Large intestine (tissue), 3 donors: ENCODE measurements at regions not wholly inside any gene's neighbourhood (a gene's known extent, or its start where the extent isn't known, plus 50 kb on each side); places are given as distances from the start of the nearest gene placed in this dataset.

Experiments used
- DNase-seq, 2 donors: peaks; one replicate each; pipeline versions ENCODE4 v3.0.0 to v3.0.0-alpha.2; 2013
- H3K27ac ChIP-seq: one replicate; pipeline ENCODE4 v1.5.1; 2013; ENCODE audit warnings: low read length
- H3K27me3 ChIP-seq: 2 replicates; pipeline ENCODE4 v1.6.1; 2013; ENCODE audit warnings: low read length; ENCODE audit not compliant: control insufficient read depth, insufficient read depth
- H3K36me3 ChIP-seq: 2 replicates; pipeline ENCODE4 v1.6.1; 2013; ENCODE audit warnings: low read length; ENCODE audit not compliant: control insufficient read depth, insufficient read depth
- H3K4me1 ChIP-seq: one replicate; pipeline ENCODE4 v1.6.1; 2013; ENCODE audit warnings: low read length; ENCODE audit not compliant: control insufficient read depth, insufficient read depth
- H3K4me3 ChIP-seq: one replicate; pipeline ENCODE4 v1.5.1; 2013; ENCODE audit warnings: low read length
- H3K9me3 ChIP-seq: one replicate; pipeline ENCODE4 v1.6.1; 2013; ENCODE audit warnings: mild to moderate bottlenecking, low read depth, low read length, moderate library complexity; ENCODE audit not compliant: control insufficient read depth
- WGBS: methylation state at CpG from one replicate; pipeline ENCODE4 v1.1.5; 2013; ENCODE audit warnings: low lambda C conversion rate; ENCODE audit not compliant: insufficient coverage; 5-methylcytosine and 5-hydroxymethylcytosine counted together

GRCh38 chr12:4822572-4822971, 87.1 kb upstream of the KCNA1 start:
- peaks cover 9% of the 10 kb centered on the region for H3K27me3 ChIP-seq
- H3K27ac ChIP-seq: no peak overlapping the region
- H3K4me1 ChIP-seq: no peaks in the 10 kb centered on the region
- no peaks in the 10 kb centered on the region for H3K9me3 ChIP-seq
- WGBS: no CpG with 5 or more reads among the region's 11 CpGs
- H3K36me3 ChIP-seq: no peaks in the 10 kb centered on the region
- DNase-seq: no peak
- no peak overlapping the region for H3K4me3 ChIP-seq

- Histone ChIP-seq H3K9me3 (no peaks in the 10 kb centered on the region), H3K4me3 (no peak overlapping the region), H3K27ac (no peak overlapping the region), H3K36me3 (no peaks in the 10 kb centered on the region), H3K4me1 (no peaks in the 10 kb centered on the region), H3K27me3 (peaks cover 16% of the 10 kb centered on the region)
- 80% methylated on average over 2 of the region's 8 CpGs for WGBS
- DNase-seq: no peak
Observed at GRCh38 chr12:4824380-4824779, 85.3 kb upstream of the KCNA1 start.

DNA sequence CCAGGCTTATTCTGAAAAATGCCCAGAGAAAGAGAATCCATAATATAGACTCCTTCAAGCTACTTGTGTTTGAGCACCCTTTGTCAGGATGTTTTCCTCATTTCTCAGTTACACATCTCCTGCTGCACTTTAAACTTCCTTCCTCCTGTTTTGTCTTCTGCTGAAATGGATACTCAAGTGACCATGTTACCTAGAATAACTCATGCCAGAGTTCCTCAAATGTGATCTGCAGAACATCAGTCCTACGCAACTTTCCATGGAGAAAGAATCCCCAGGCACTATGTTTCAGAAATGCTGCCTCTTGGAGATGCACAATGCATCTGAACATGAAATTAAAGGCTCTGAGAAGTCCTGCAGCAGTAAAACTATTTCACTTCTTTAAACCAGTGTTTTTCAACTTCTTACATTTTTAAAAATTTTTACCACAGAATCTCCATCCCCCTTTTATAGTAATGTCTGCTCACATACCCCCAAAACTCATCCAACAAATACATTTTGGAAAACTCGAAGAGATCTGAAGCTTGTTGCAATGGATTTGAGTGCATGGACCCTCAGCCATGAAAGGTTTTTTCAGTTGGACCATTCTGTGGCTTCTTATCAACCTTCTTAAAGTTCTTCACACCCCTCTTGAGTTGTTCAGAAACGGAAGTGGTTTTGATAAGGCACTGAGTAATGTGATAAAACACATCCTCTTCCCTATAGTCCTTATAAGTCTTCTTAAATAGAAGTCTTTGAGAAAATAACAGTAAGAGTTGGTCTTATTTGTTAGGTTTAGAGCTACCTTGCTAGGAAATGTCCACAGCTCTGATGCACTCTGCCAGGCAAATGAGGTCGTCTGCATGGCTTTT, 84.5 kb upstream of the KCNA1 start:
- peaks cover 22% of the 10 kb centered on the region for H3K27me3 ChIP-seq
- H3K4me1 ChIP-seq: no peaks in the 10 kb centered on the region
- no peak overlapping the region for H3K4me3 ChIP-seq
- H3K9me3 ChIP-seq: no peaks in the 10 kb centered on the region
- WGBS: no CpG with 5 or more reads among the region's 4 CpGs
- no peak overlapping the region for H3K27ac ChIP-seq
- DNase-seq: no peak
- no peaks in the 10 kb centered on the region for H3K36me3 ChIP-seq

DNA sequence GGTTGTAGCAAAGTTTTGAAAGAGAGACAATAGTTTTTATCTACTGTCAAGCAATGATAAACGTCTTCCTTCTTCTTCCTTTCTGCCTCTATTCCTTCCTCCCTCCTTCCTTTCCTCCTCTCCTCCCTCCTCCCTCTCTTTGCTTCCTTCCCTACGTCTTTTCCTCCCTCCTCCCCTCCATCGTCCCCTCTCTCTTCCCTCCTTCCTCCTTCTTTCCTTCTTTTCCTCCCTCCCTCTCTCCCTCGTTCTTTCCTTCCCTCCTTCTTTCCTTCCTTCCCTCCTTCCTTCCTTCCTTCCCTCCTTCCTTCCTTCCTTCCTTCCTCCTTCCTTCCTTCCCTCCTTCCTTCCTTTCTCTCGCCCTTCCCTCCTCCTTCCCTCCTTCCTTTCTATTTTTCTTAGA, 82.8 kb upstream of the KCNA1 start:
- no peak for DNase-seq
- no peaks in the 10 kb centered on the region for H3K36me3 ChIP-seq
- no peak overlapping the region for H3K4me3 ChIP-seq
- 79% methylated on average over 5 of the region's 5 CpGs for WGBS
- no peaks in the 10 kb centered on the region for H3K9me3 ChIP-seq
- H3K4me1 ChIP-seq: no peaks in the 10 kb centered on the region
- peaks cover 36% of the 10 kb centered on the region for H3K27me3 ChIP-seq
- H3K27ac ChIP-seq: no peak overlapping the region

- Histone ChIP-seq H3K36me3 (no peaks in the 10 kb centered on the region), H3K27me3 (peaks cover 36% of the 10 kb centered on the region), H3K4me3 (no peak overlapping the region), H3K27ac (no peak overlapping the region), H3K9me3 (no peaks in the 10 kb centered on the region), H3K4me1 (no peaks in the 10 kb centered on the region)
- WGBS: 75% methylated on average over 1 of the region's 4 CpGs
- DNase-seq: no peak
Observed at GRCh38 chr12:4828176-4828575, 81.5 kb upstream of the KCNA1 start.

DNA sequence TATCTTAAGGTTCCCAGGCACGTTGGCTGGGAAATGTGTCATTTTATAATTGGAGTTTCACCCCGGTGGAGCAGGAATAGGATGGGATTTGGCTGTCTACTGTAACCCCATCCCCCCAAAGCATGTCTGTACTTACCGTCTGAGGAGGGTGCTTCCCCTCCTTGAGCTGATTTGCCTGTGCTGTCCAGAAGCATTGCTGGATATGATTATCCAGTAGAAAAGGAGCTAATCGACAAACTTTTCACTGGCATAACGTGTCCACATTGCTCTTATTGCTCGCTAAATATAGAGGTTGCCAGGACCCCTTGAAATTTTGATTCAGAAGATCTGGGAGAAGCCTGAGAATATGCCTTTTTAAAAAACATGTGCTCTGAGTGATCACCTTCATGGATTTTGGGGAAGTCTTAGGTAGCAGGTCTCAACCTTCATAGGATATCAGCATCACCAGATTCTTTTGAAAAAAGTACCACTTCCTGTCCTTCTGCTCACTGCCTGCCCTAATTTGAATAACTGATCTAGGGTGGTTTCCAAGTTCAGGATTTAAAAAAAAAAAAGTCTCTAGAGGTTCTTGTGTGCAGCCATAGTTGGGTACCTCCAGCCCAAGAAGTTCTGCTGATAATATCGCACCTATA, 80.4 kb upstream of the KCNA1 start:
- Histone ChIP-seq H3K27ac (no peak overlapping the region), H3K27me3 (peaks cover 36% of the 10 kb centered on the region), H3K4me3 (no peak overlapping the region), H3K36me3 (no peaks in the 10 kb centered on the region), H3K9me3 (no peaks in the 10 kb centered on the region), H3K4me1 (no peaks in the 10 kb centered on the region)
- no peak for DNase-seq
- WGBS: no CpG with 5 or more reads among the region's 7 CpGs

DNA sequence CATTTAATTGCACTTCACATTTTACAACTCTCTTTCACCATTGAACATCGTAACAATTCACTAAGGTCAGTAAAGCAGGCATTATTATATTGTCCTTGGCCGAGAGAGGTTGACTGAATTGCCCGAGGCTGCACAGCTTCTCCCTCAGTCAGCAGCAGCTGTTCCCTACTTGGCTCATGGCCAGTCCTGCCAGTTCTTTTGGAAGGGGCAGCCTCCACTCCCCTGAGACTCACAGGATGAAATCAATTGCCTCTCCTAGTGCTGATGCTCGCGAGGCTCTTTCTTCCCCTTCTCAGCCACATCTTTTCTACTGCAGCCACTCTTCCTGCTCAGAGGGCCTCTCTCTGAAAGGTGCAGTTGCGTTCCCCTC, 79.9 kb upstream of the KCNA1 start:
- H3K4me3 ChIP-seq: no peak overlapping the region
- no peak for DNase-seq
- 40% methylated on average over 1 of the region's 6 CpGs for WGBS
- H3K27ac ChIP-seq: no peak overlapping the region
- H3K4me1 ChIP-seq: no peaks in the 10 kb centered on the region
- no peaks in the 10 kb centered on the region for H3K36me3 ChIP-seq
- no peaks in the 10 kb centered on the region for H3K9me3 ChIP-seq
- peaks cover 36% of the 10 kb centered on the region for H3K27me3 ChIP-seq

DNA sequence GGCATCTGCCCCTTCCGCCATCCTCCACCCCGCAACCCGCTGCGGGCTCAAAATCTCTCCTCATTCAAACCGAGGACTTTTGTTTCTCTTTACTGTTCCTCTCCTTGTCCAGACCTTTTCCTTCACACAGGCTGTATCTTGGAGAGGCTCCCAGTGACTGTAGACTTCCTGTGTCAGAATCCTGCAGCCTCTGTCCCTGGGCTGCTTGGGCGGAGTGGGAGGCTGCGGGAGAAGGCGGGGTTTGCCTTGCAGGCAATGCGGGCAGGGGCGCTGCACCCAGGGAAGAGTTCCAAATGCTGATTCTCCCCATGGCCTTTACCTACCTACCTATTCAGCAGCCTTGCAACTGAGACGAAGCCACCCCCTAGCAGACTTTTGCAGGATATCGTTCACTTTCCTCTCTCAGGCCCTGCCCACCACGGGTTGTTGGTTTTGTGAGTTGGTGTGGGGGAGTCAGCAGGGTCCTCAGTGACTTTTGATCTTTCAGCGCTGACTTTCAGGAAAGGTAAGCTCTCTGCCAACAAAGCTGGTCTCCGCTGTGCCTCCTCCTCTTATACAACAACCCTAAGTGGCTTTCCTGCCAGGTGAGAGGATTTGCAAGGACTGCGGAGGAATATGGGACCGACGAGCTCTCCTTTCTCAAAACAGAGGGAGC, 79.0 kb upstream of the KCNA1 start:
- no CpG with 5 or more reads among the region's 18 CpGs for WGBS
- H3K27me3 ChIP-seq: peaks cover 36% of the 10 kb centered on the region
- H3K4me1 ChIP-seq: no peaks in the 10 kb centered on the region
- H3K36me3 ChIP-seq: no peaks in the 10 kb centered on the region
- no peak overlapping the region for H3K27ac ChIP-seq
- DNase-seq: no peak
- H3K4me3 ChIP-seq: no peak overlapping the region
- no peaks in the 10 kb centered on the region for H3K9me3 ChIP-seq

- Histone ChIP-seq H3K4me3 (no peak overlapping the region), H3K27ac (no peak overlapping the region), H3K4me1 (no peaks in the 10 kb centered on the region), H3K9me3 (no peaks in the 10 kb centered on the region), H3K27me3 (peaks cover 25% of the 10 kb centered on the region), H3K36me3 (no peaks in the 10 kb centered on the region)
- WGBS: 100% methylated on average over 1 of the region's 3 CpGs
- DNase-seq: no peak
Observed at GRCh38 chr12:4833053-4833452, 76.7 kb upstream of the KCNA1 start.

GRCh38 chr12:4833524-4833923, 76.2 kb upstream of the KCNA1 start:
- WGBS: 88% methylated on average over 1 of the region's 3 CpGs
- Histone ChIP-seq H3K4me3 (no peak overlapping the region), H3K9me3 (no peaks in the 10 kb centered on the region), H3K4me1 (no peaks in the 10 kb centered on the region), H3K27ac (no peak overlapping the region), H3K36me3 (no peaks in the 10 kb centered on the region), H3K27me3 (peaks cover 26% of the 10 kb centered on the region)
- DNase-seq: no peak
